ENCODE measurements at regions not wholly inside any gene's neighbourhood (a gene's known extent, or its start where the extent isn't known, plus 50 kb on each side); places are given as distances from the start of the nearest gene placed in this dataset.

GRCh38 chr13:40409278-40409677 is 257.2 kb downstream of the FOXO1 start:
- Histone ChIP-seq H3K36me3 (no peaks in the 10 kb centered on the region), H3K4me3 (no peak overlapping the region), H3K4me1 (ENCODE audit: insufficient read depth) (peaks cover 2% of the 10 kb centered on the region), H3K9me3 (no peaks in the 10 kb centered on the region), H3K27ac (no peak overlapping the region), H3K27me3 (no peaks in the 10 kb centered on the region)
- 69 to 82% (median 75%) methylated on average over 2 of the region's 2 CpGs for WGBS, 3 donors
- intact Hi-C loops (cut with DNase I) = loop anchor here in 2 of 4 donors (10.0 kb wide), 2 partner anchors 174 to 256 kb away; partner anchors contain the start of gene FOXO1 (in 2 of the 2)
- no peak for TF ChIP-seq POLR2A (IDR thresholded peaks at IDR 0.05)
- TF ChIP-seq, protein P1, sequence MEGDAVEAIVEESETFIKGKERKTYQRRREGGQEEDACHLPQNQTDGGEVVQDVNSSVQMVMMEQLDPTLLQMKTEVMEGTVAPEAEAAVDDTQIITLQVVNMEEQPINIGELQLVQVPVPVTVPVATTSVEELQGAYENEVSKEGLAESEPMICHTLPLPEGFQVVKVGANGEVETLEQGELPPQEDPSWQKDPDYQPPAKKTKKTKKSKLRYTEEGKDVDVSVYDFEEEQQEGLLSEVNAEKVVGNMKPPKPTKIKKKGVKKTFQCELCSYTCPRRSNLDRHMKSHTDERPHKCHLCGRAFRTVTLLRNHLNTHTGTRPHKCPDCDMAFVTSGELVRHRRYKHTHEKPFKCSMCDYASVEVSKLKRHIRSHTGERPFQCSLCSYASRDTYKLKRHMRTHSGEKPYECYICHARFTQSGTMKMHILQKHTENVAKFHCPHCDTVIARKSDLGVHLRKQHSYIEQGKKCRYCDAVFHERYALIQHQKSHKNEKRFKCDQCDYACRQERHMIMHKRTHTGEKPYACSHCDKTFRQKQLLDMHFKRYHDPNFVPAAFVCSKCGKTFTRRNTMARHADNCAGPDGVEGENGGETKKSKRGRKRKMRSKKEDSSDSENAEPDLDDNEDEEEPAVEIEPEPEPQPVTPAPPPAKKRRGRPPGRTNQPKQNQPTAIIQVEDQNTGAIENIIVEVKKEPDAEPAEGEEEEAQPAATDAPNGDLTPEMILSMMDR (IDR thresholded peaks at IDR 0.05) = no peak
- TF ChIP-seq EP300 (IDR thresholded peaks at IDR 0.05) = no peak
- DNase-seq = no peak

DNA sequence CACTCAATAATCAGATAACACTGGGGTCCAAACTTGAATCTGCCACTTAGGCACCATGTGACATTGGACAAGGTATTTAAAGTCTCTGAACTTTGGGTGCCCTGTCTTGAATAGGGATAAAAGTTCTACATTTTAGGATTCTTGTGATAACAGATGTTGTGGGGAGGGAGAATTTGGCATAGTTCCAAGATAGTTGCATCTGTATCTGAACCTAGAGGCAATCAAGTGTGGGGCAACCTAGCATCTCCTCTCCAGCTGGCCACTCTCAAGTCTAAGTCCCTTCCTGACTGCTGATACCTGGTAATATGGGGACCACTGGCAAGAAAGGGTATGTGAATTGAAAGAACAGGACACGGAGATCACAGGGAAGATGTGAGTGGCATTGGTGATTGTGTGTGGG is 256.1 kb downstream of the FOXO1 start:
- H3K9me3 ChIP-seq = no peaks in the 10 kb centered on the region
- H3K4me1 ChIP-seq (ENCODE audit: insufficient read depth) = no peaks in the 10 kb centered on the region
- WGBS, 3 donors = 97 to 100% (median 97%) methylated on average over 1 of the region's 1 CpG
- no peaks in the 10 kb centered on the region for H3K36me3 ChIP-seq
- no peaks in the 10 kb centered on the region for H3K27me3 ChIP-seq
- no peak overlapping the region for H3K4me3 ChIP-seq
- no peak overlapping the region for H3K27ac ChIP-seq
- TF ChIP-seq, protein P1 (IDR thresholded peaks at IDR 0.05) = no peak
- TF ChIP-seq EP300 (IDR thresholded peaks at IDR 0.05) (no peak), POLR2A (IDR thresholded peaks at IDR 0.05) (no peak)
- DNase-seq = no peak
- intact Hi-C loops (cut with DNase I) = no loop called here

- Histone ChIP-seq H3K4me1 (ENCODE audit: insufficient read depth) (no peaks in the 10 kb centered on the region), H3K9me3 (no peaks in the 10 kb centered on the region), H3K4me3 (no peak overlapping the region), H3K36me3 (no peaks in the 10 kb centered on the region), H3K27me3 (no peaks in the 10 kb centered on the region), H3K27ac (no peak overlapping the region)
- TF ChIP-seq, protein P1 (IDR thresholded peaks at IDR 0.05) = no peak
- TF ChIP-seq EP300 (IDR thresholded peaks at IDR 0.05) (no peak), POLR2A (IDR thresholded peaks at IDR 0.05) (no peak)
- intact Hi-C loops (cut with DNase I) = no loop called here
- no peak for DNase-seq
- 84 to 91% (median 85%) methylated on average over 6 of the region's 6 CpGs for WGBS, 3 donors
Observed at GRCh38 chr13:40420160-40420740, 246.2 kb downstream of the FOXO1 start.

GRCh38 chr13:40422588-40423235 is 243.7 kb downstream of the FOXO1 start:
- 80 to 87% (median 82%) methylated on average over 4 of the region's 4 CpGs for WGBS, 3 donors
- DNase-seq = no peak
- no peaks in the 10 kb centered on the region for H3K4me1 ChIP-seq (ENCODE audit: insufficient read depth)
- H3K27me3 ChIP-seq = no peaks in the 10 kb centered on the region
- intact Hi-C loops (cut with DNase I) = no loop called here
- no peaks in the 10 kb centered on the region for H3K9me3 ChIP-seq
- H3K36me3 ChIP-seq = no peaks in the 10 kb centered on the region
- no peak overlapping the region for H3K27ac ChIP-seq
- TF ChIP-seq POLR2A (IDR thresholded peaks at IDR 0.05) (no peak), EP300 (IDR thresholded peaks at IDR 0.05) (no peak)
- TF ChIP-seq, protein P1 (IDR thresholded peaks at IDR 0.05) = no peak
- H3K4me3 ChIP-seq = no peak overlapping the region
